Body of pancreas (tissue), 4 donors: ENCODE measurements at regions not wholly inside any gene's neighbourhood (a gene's known extent, or its start where the extent isn't known, plus 50 kb on each side); places are given as distances from the start of the nearest gene placed in this dataset.
A peak's percentile ranks its signal among the peaks of the same experiment; 100 is the strongest.

Experiments used
- ATAC-seq: fragments of 150-250 bp; one replicate; pipeline ENCODE4 v1.9.1; 2016
- DNase-seq, 4 donors: peaks; one replicate each; pipeline ENCODE4 v3.0.0-alpha.2; 2019
- H3K27ac ChIP-seq, 4 donors: fragments of 200-600 bp; sonication (generic); 1 replicate in 3 of 4; 2 replicates in 1 of 4; pipeline versions ENCODE4 v1.5.1 to v1.6.1; 2016 to 2019; ENCODE audit warnings: mild to moderate bottlenecking in 1 of 4, mixed read lengths in 1 of 4, moderate library complexity in 1 of 4
- H3K27me3 ChIP-seq, 2 donors: fragments of 200-600 bp; sonication (generic); one replicate each; pipeline ENCODE4 v1.6.0; 2016; ENCODE audit warnings: mild to moderate bottlenecking in 1 of 2
- H3K36me3 ChIP-seq, 2 donors: fragments of 200-600 bp; sonication (generic); replicated peaks in 1 of 2; 2 replicates each; pipeline ENCODE4 v1.5.1; 2016; ENCODE audit warnings: low read depth in 2 of 2; ENCODE audit not compliant: insufficient read depth in 1 of 2
- H3K4me1 ChIP-seq: fragments of 200-600 bp; sonication (generic); one replicate; pipeline ENCODE4 v1.6.0; 2016
- H3K4me3 ChIP-seq, 2 donors: fragments of 200-600 bp; sonication (generic); 1 replicate in 1 of 2; 2 replicates in 1 of 2; pipeline ENCODE4 v1.5.1; 2016 to 2019
- H3K9me3 ChIP-seq, 3 donors: fragments of 200-600 bp; sonication (generic); 1 replicate in 2 of 3; 2 replicates in 1 of 3; pipeline ENCODE4 v1.5.1; 2016
- POLR2A ChIP-seq, 3 donors: fragments of 450-650 bp; IDR thresholded peaks; one replicate each; pipeline ENCODE4 v1.6.1; 2016; ENCODE audit warnings: antibody characterized with exemption in 3 of 3, mild to moderate bottlenecking in 2 of 3
- WGBS, 2 donors: methylation state at CpG; one replicate each; pipeline ENCODE4 v1.1.5; 2017; 5-methylcytosine and 5-hydroxymethylcytosine counted together
- intact Hi-C: fragments of 100-400 bp; cut with DNase I; formaldehyde crosslinking; loops from one replicate; pipeline ENCODE4 v1.15.1; 2023
- TF ChIP-seq, protein P1 (sequence below), 7 experiments: fragments of 450-650 bp in 4 of 7; fragments of 200-600 bp in 3 of 7; sonication (generic) in 3 of 7; IDR thresholded peaks; one replicate each; pipeline ENCODE4 v1.5.1; 2016 to 2019; ENCODE audit warnings: antibody characterized with exemption in 7 of 7

DNA sequence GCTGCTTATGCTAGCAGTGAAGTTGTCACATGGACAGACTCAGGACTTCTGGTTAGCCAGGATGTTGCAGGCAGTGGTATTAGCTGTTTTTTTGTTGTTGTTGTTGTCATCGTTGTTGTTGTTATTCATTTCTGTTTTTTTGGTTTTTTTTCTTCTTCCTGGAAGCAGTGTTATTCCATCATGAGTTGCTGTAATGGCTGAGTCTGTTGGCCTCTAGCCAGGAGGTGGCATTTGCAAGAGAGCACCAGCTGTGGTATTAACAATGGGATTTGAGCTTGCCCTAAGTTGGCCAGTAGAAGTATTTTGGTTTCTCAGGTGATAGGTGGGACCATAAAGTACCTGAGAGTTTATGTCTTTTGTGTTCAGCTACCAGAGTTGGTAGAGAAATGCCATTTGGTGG is 561.1 kb downstream of the KCTD16 start:
- 50 to 60% methylated on average over 1 of the region's 1 CpG for WGBS, 2 donors
- Histone ChIP-seq H3K4me3 (no peak overlapping the region), H3K4me1 (no peaks in the 10 kb centered on the region), H3K27me3 (no peaks in the 10 kb centered on the region), H3K27ac (no peak overlapping the region), H3K36me3 (no peaks in the 10 kb centered on the region), H3K9me3 (peaks cover 0 to 6% (median 0%) of the 10 kb centered on the region in 3 donors)
- intact Hi-C loops: no loop called here
- DNase-seq (peak in 1 of 4 donors; percentile 6), ATAC-seq (no peak)
- TF ChIP-seq POLR2A (IDR thresholded peaks at IDR 0.05): no peak
- TF ChIP-seq, protein P1, sequence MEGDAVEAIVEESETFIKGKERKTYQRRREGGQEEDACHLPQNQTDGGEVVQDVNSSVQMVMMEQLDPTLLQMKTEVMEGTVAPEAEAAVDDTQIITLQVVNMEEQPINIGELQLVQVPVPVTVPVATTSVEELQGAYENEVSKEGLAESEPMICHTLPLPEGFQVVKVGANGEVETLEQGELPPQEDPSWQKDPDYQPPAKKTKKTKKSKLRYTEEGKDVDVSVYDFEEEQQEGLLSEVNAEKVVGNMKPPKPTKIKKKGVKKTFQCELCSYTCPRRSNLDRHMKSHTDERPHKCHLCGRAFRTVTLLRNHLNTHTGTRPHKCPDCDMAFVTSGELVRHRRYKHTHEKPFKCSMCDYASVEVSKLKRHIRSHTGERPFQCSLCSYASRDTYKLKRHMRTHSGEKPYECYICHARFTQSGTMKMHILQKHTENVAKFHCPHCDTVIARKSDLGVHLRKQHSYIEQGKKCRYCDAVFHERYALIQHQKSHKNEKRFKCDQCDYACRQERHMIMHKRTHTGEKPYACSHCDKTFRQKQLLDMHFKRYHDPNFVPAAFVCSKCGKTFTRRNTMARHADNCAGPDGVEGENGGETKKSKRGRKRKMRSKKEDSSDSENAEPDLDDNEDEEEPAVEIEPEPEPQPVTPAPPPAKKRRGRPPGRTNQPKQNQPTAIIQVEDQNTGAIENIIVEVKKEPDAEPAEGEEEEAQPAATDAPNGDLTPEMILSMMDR (IDR thresholded peaks at IDR 0.05): no peak

DNA sequence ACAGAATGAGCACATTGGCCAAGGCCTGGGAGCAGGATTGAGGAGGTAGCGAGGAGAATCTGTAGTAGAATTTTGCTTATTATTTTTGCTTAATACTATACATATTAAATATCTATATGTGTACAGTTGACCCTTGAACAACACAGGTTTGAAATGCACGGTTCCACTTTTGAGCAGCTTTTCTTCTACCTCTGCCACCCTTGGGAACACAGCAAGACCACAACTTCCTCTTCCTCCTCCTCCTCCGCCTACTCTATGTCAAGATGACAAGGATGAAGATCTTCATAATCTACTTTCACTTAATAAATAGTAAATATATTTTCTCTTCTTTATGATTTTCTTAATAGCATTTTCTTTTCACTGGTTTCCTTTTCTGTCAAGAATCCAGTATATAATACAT is 541.4 kb downstream of the KCTD16 start:
- H3K36me3 ChIP-seq: no peaks in the 10 kb centered on the region

DNA sequence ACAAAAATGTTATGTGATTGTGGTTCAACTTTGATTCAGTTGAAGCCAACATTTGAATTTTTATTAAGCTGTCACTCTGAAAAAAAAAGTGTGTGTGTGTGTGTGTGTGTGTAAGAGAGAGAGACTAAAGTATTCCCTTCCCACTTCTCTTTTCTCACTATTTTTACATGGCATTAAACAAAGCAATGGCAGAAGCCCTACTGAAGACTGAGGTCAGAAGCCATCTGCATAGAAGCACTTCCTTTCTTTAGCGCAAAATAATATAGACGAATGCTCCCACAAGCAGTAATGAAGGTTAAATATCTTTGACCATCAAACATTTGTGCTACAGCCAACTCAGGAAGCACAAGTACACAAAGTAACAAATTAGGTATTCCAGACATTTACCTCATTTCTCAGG is 540.5 kb downstream of the KCTD16 start:
- H3K36me3 ChIP-seq: no peaks in the 10 kb centered on the region
- H3K4me1 ChIP-seq: no peaks in the 10 kb centered on the region
- no peak overlapping the region for H3K4me3 ChIP-seq
- no peak overlapping the region for H3K27ac ChIP-seq
- DNase-seq (no peak), ATAC-seq (no peak)
- H3K27me3 ChIP-seq: no peaks in the 10 kb centered on the region
- no peaks in the 10 kb centered on the region for H3K9me3 ChIP-seq
- no peak for TF ChIP-seq POLR2A (IDR thresholded peaks at IDR 0.05)
- TF ChIP-seq, protein P1 (IDR thresholded peaks at IDR 0.05): no peak
- intact Hi-C loops: no loop called here
- WGBS, 2 donors: 57 to 59% methylated on average over 2 of the region's 2 CpGs

More for the DNA sequence above, 541.4 kb downstream of the KCTD16 start:
- Histone ChIP-seq H3K4me3 (no peak overlapping the region), H3K4me1 (no peaks in the 10 kb centered on the region), H3K27ac (no peak overlapping the region), H3K27me3 (no peaks in the 10 kb centered on the region), H3K9me3 (no peaks in the 10 kb centered on the region)
- intact Hi-C loops: no loop called here
- DNase-seq (no peak), ATAC-seq (no peak)
- TF ChIP-seq POLR2A (IDR thresholded peaks at IDR 0.05): no peak
- TF ChIP-seq, protein P1 (IDR thresholded peaks at IDR 0.05): no peak
- 53 to 59% methylated on average over 3 of the region's 3 CpGs for WGBS, 2 donors

DNA sequence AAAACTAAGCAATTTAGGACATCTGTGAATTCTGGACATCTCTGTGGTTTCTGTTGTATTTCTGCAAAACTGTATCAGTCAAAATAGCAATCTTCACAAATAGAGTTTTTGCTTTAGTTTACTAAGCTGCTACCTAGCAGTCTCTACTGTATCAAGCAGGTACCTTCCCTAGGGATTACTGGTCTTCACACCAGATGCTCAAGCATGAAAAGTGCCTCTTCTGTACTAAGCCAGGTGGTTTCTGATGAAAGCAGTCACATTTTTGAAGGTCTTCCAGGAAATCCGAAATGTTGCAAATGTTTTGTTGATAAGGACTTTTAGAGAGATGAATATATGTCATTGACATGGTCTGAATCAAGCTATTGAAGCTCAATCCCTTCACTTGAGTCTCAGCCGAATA is 540.0 kb downstream of the KCTD16 start:
- Histone ChIP-seq H3K9me3 (no peaks in the 10 kb centered on the region), H3K27ac (no peak overlapping the region), H3K36me3 (no peaks in the 10 kb centered on the region), H3K4me1 (no peaks in the 10 kb centered on the region), H3K27me3 (no peaks in the 10 kb centered on the region), H3K4me3 (no peak overlapping the region)
- intact Hi-C loops: no loop called here
- TF ChIP-seq, protein P1 (IDR thresholded peaks at IDR 0.05): no peak
- TF ChIP-seq POLR2A (IDR thresholded peaks at IDR 0.05): no peak
- DNase-seq: no peak
- WGBS, 2 donors: 43 to 56% methylated on average over 2 of the region's 2 CpGs
- ATAC-seq: no peak

DNA sequence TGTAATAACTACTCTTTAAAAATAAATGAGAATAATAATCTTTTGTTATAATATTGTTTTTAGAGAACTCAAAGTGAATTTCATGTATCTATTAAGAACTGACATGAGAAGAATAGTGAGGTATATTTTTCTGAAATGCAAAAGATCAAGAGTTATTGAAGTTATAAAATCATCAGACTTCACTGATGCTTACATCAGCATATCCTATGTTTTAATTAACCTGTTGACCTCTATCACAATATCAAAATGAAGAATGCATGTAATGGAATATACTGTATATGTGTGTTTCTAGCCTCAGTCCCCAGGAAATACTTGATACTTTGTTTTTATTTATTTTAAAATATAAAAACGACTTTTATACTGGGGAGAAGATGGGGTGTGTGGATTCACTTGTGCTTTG is 533.1 kb downstream of the KCTD16 start:
- Histone ChIP-seq H3K36me3 (no peaks in the 10 kb centered on the region), H3K27me3 (no peaks in the 10 kb centered on the region), H3K27ac (no peak overlapping the region), H3K4me1 (no peaks in the 10 kb centered on the region), H3K9me3 (no peaks in the 10 kb centered on the region), H3K4me3 (no peak overlapping the region)
- WGBS, 2 donors: 41 to 59% methylated on average over 1 of the region's 1 CpG
- no peak for DNase-seq
- intact Hi-C loops: no loop called here
- TF ChIP-seq, protein P1 (IDR thresholded peaks at IDR 0.05): no peak
- TF ChIP-seq POLR2A (IDR thresholded peaks at IDR 0.05): no peak
- no peak for ATAC-seq
